Parathyroid adenoma (tissue), 2 donors: ENCODE measurements at regions not wholly inside any gene's neighbourhood (a gene's known extent, or its start where the extent isn't known, plus 50 kb on each side); places are given as distances from the start of the nearest gene placed in this dataset.

Experiments
- H2AFZ ChIP-seq: fragments of 300-600 bp; sonication (generic); one replicate; pipeline ENCODE4 v1.7.0; 2017; ENCODE audit warnings: antibody characterized with exemption, mild to moderate bottlenecking
- H3K27ac ChIP-seq: fragments of 300-600 bp; sonication (generic); one replicate; pipeline ENCODE4 v1.7.0; 2017
- H3K27me3 ChIP-seq: fragments of 300-600 bp; sonication (generic); one replicate; pipeline ENCODE4 v1.7.0; 2017; ENCODE audit warnings: low read length; ENCODE audit not compliant: control insufficient read depth, insufficient read depth
- H3K36me3 ChIP-seq: fragments of 300-600 bp; sonication (generic); one replicate; pipeline ENCODE4 v1.7.0; 2017; ENCODE audit warnings: low read length; ENCODE audit not compliant: control insufficient read depth, insufficient read depth
- H3K4me1 ChIP-seq: fragments of 300-600 bp; sonication (generic); one replicate; pipeline ENCODE4 v1.7.0; 2017; ENCODE audit warnings: control low read depth
- H3K4me2 ChIP-seq: fragments of 300-600 bp; sonication (generic); one replicate; pipeline ENCODE4 v1.7.0; 2017; ENCODE audit warnings: low read length
- H3K4me3 ChIP-seq: fragments of 300-600 bp; sonication (generic); one replicate; pipeline ENCODE4 v1.7.0; 2017; ENCODE audit warnings: low read depth, low read length
- H3K79me2 ChIP-seq: fragments of 300-600 bp; sonication (generic); one replicate; pipeline ENCODE4 v1.7.0; 2017; ENCODE audit warnings: control low read depth
- H3K9ac ChIP-seq: fragments of 300-600 bp; sonication (generic); one replicate; pipeline ENCODE4 v1.7.0; 2017; ENCODE audit warnings: mild to moderate bottlenecking
- H3K9me3 ChIP-seq: fragments of 300-600 bp; sonication (generic); one replicate; pipeline ENCODE4 v1.7.0; 2017; ENCODE audit warnings: low read length; ENCODE audit not compliant: control insufficient read depth
- TF ChIP-seq, protein P1 (sequence below): fragments of 300-600 bp; sonication (generic); IDR thresholded peaks from one replicate; pipeline ENCODE4 v1.7.0; 2017; ENCODE audit warnings: antibody characterized with exemption, mild to moderate bottlenecking
- donor health status: primary hyperparathyroidism.

DNA sequence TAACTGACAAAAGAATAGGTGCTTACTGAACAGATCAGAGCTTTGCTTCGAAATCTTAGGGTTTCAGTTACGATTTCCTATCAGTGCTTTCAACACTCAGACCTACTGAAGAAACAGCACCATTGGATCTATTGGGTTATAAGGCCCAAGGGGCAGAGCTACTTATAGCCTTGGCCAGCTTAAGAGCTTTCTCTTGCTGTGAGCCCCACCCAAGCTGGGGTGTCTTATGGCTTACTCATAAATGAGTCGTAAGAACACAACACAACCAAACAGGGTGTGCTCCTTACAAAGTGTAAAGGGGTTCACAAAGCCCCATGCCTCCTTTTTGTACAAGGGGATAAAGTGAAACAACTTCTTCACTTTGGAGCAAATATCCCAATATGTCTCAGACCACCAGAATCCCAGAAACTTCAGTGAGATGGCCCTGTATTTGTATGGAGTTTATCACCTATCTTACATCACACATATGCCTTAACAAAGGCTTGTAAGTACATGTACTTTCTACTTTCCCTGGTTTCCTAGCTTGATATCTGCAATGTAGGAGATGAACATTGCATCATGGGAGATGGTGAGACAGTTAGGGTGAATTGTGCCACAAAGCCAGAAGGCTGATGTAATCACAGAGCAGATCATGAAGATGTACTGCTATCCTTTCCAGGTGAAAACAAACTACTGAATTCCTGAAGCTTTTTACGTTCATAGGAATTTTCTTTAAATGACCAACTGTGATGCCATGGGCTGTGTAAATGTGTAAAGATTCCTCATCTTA lies 115.5 kb upstream of the GLI2 start:
- H3K27ac ChIP-seq = no peak overlapping the region
- H3K36me3 ChIP-seq = no peaks in the 10 kb centered on the region
- no peaks in the 10 kb centered on the region for H3K9me3 ChIP-seq
- H3K4me3 ChIP-seq = no peak overlapping the region
- H3K4me1 ChIP-seq = no peaks in the 10 kb centered on the region
- no peaks in the 10 kb centered on the region for H3K79me2 ChIP-seq
- no peak overlapping the region for H3K4me2 ChIP-seq
- H2AFZ ChIP-seq = no peak overlapping the region
- TF ChIP-seq, protein P1, sequence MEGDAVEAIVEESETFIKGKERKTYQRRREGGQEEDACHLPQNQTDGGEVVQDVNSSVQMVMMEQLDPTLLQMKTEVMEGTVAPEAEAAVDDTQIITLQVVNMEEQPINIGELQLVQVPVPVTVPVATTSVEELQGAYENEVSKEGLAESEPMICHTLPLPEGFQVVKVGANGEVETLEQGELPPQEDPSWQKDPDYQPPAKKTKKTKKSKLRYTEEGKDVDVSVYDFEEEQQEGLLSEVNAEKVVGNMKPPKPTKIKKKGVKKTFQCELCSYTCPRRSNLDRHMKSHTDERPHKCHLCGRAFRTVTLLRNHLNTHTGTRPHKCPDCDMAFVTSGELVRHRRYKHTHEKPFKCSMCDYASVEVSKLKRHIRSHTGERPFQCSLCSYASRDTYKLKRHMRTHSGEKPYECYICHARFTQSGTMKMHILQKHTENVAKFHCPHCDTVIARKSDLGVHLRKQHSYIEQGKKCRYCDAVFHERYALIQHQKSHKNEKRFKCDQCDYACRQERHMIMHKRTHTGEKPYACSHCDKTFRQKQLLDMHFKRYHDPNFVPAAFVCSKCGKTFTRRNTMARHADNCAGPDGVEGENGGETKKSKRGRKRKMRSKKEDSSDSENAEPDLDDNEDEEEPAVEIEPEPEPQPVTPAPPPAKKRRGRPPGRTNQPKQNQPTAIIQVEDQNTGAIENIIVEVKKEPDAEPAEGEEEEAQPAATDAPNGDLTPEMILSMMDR = no peak
- no peak overlapping the region for H3K9ac ChIP-seq
- no peaks in the 10 kb centered on the region for H3K27me3 ChIP-seq

DNA sequence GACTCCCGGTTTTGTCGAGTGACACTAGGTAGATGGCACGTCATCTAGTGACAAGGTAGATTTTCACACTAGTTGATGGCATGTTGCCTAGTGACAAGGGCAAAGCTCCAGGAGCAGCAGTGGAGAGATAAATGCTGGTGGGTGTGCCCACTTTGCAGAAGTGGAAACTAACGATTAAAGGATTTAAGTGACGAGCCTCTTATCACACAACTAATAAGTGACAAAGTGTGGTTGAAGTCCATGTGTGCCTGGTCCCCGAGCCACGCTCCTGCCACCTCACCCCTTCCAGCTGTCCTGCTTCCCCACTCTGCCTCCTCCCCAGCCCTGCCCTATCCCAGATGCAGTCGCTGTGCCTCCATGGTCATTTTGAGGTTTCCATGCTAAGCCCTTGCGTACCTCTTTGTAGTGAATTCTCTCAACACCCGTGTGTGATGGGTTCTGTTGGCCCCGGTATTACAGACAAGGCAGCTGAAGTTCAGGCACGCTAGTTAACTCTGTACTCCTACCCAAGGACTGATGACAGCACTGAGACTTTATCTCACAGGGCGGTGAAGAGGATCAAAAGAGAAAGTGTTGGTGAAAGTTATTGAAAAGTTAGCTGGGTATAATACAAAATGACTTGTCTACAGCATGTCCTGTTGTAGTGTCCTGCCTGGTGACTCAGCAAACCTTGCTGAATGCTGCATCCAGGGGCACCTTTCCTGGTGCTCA lies 113.4 kb upstream of the GLI2 start:
- Histone ChIP-seq H3K4me2 (no peak overlapping the region), H3K79me2 (no peaks in the 10 kb centered on the region), H3K36me3 (no peaks in the 10 kb centered on the region), H3K9me3 (no peaks in the 10 kb centered on the region), H2AFZ (no peak overlapping the region), H3K4me3 (no peak overlapping the region), H3K9ac (no peak overlapping the region), H3K27ac (no peak overlapping the region), H3K4me1 (no peaks in the 10 kb centered on the region), H3K27me3 (no peaks in the 10 kb centered on the region)
- TF ChIP-seq, protein P1 = no peak

DNA sequence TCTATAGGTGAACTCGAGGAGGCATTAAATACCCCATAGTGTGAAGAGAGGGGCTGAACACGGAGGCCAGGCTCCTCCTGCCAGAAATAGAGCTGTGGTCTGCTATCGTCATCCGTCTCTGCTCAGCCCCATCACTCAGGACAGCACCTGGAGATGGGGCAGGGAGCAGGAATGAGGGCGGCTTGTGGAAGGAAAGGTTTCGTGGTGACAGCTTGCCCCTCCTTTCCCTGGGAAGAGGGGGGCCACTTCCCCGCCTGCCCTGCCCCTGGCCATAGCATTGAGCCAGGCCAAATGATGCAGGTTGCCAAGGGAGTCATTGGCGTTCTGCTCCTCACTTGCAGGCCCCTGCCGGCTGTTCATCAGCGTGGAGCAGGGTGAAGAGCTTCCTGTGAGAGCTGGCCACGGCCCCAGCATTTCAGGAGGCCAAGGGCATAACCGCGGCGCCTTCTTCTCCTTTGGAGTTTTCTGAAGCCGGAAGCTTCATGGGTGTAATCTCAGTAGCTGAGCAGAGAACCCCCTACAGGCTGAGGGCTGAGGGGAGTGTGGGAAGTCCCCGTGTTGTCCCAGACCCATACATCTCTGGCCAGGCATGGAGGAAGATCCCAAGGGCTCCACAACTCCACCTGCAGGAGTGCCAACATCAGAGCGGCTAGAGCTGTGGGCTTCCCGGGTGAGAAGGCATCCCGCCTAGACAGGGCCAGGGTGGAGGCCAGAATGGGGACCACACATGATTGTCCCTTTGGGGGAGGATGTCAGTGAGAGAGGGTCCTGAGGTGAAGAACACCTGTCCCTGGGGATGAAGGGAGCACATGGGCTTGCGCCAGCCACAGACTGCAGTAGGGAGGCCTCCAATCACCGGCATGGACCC lies 112.5 kb upstream of the GLI2 start:
- H3K27me3 ChIP-seq = no peaks in the 10 kb centered on the region
- no peak overlapping the region for H2AFZ ChIP-seq
- no peak overlapping the region for H3K27ac ChIP-seq
- H3K9ac ChIP-seq = no peak overlapping the region
- H3K79me2 ChIP-seq = no peaks in the 10 kb centered on the region
- no peaks in the 10 kb centered on the region for H3K9me3 ChIP-seq
- H3K4me3 ChIP-seq = no peak overlapping the region
- no peak overlapping the region for H3K4me2 ChIP-seq
- no peaks in the 10 kb centered on the region for H3K4me1 ChIP-seq
- H3K36me3 ChIP-seq = no peaks in the 10 kb centered on the region
- TF ChIP-seq, protein P1 = no peak

DNA sequence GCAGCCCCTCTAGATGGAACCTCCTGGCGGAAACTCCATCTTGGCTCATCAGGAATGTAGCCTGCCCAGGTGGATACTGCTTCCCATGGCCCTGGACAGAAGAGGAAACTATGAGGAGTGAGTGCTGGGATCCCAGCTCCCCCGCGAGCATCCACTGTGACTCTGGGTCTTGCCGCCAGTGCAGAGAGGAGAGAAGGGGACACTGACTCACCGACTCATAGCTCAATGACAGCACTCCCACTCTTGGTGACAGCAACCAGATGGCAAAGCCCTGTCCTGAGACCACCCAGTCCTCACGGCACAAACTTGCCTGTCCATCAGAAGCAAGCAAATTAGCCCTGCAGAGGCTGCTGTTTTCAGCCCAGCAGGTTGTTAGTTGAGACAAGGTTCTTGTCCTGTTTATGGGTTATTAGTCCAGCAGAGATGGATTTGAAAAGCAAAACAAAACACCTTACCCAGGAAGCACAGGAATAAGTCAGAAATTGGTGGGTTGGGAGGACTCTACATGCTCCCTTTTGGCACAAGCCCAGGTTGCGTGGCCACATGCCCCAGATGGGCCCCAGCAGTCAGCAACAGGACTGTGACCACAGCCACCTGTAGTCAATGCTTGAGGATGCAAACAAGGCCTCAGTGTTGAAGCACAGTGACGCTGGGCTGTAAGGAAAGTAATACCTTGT lies 111.5 kb upstream of the GLI2 start:
- TF ChIP-seq, protein P1 = no peak
- H3K79me2 ChIP-seq = no peaks in the 10 kb centered on the region
- no peak overlapping the region for H3K9ac ChIP-seq

More for the DNA sequence above, 111.5 kb upstream of the GLI2 start:
- Histone ChIP-seq H2AFZ (no peak overlapping the region), H3K4me3 (no peak overlapping the region), H3K4me1 (no peaks in the 10 kb centered on the region), H3K9me3 (no peaks in the 10 kb centered on the region), H3K4me2 (no peak overlapping the region), H3K36me3 (no peaks in the 10 kb centered on the region), H3K27me3 (no peaks in the 10 kb centered on the region), H3K27ac (no peak overlapping the region)
